Peyer's patch (tissue), 4 donors: ENCODE measurements at regions not wholly inside any gene's neighbourhood (a gene's known extent, or its start where the extent isn't known, plus 50 kb on each side); places are given as distances from the start of the nearest gene placed in this dataset.
A peak's percentile ranks its signal among the peaks of the same experiment; 100 is the strongest.
"Not testable (repeated sequence)": the region's sequence is repeated elsewhere in the genome, so short reads cannot be mapped to it uniquely, and the experiment has no call there.

ENCODE experiments used
- DNase-seq, 3 donors: peaks; one replicate each; pipeline ENCODE4 v3.0.0-alpha.2; 2017 to 2019
- H3K27ac ChIP-seq, 4 donors: fragments of 200-600 bp; sonication (generic); one replicate each; pipeline ENCODE4 v1.5.1; 2016 to 2019
- H3K27me3 ChIP-seq, 2 donors: fragments of 200-600 bp; sonication (generic); one replicate each; pipeline ENCODE4 v1.5.1; 2019
- H3K36me3 ChIP-seq, 3 donors: fragments of 200-600 bp; sonication (generic); one replicate each; pipeline ENCODE4 v1.5.1; 2016 to 2019
- H3K4me1 ChIP-seq, 4 donors: fragments of 200-600 bp; sonication (generic); one replicate each; pipeline ENCODE4 v1.5.1; 2016 to 2019
- H3K4me3 ChIP-seq, 4 donors: fragments of 200-600 bp; sonication (generic); 1 replicate in 3 of 4; 2 replicates in 1 of 4; pipeline ENCODE4 v1.5.1; 2016 to 2019; ENCODE audit warnings: mild to moderate bottlenecking in 1 of 4
- H3K9me3 ChIP-seq, 4 donors: fragments of 200-600 bp; sonication (generic); one replicate each; pipeline ENCODE4 v1.5.1; 2016 to 2019; ENCODE audit warnings: mild to moderate bottlenecking in 1 of 4
- CTCF ChIP-seq, 6 experiments: fragments of 450-650 bp in 4 of 6; fragments of 200-600 bp in 2 of 6; sonication (generic) in 1 of 6; IDR thresholded peaks; one replicate each; pipeline ENCODE4 v1.5.1; 2017 to 2019; ENCODE audit warnings: antibody characterized with exemption in 6 of 6, mild to moderate bottlenecking in 3 of 6, moderate library complexity in 1 of 6
- POLR2A ChIP-seq, 2 donors: fragments of 450-650 bp; IDR thresholded peaks; one replicate each; pipeline ENCODE4 v1.5.1; 2017; ENCODE audit warnings: antibody characterized with exemption in 2 of 2, mild to moderate bottlenecking in 2 of 2, moderate library complexity in 2 of 2

- no peaks in the 10 kb centered on the region for H3K27me3 ChIP-seq
- peak overlapping the region; percentile 63 to 87 (median 68) for H3K27ac ChIP-seq
- H3K9me3 ChIP-seq: no peaks in the 10 kb centered on the region
- H3K36me3 ChIP-seq: no peaks in the 10 kb centered on the region
- TF ChIP-seq CTCF (IDR thresholded peaks at IDR 0.05): no peak
- no peak for TF ChIP-seq POLR2A (IDR thresholded peaks at IDR 0.05)
- peaks cover 0 to 17% (median 9%) of the 10 kb centered on the region in 4 donors for H3K4me1 ChIP-seq
- peak; percentile 57 to 86 (median 84) for DNase-seq
- peak overlapping the region; percentile 10 to 44 (median 30) for H3K4me3 ChIP-seq
Observed at GRCh38 chr9:36470643-36471290, 70.7 kb upstream of the RNF38 start.

GRCh38 chr9:36463467-36463866, 63.4 kb upstream of the RNF38 start:
- no peaks in the 10 kb centered on the region for H3K36me3 ChIP-seq
- DNase-seq: no peak
- H3K27ac ChIP-seq: no peak overlapping the region
- no peak overlapping the region for H3K4me3 ChIP-seq
- H3K4me1 ChIP-seq: no peaks in the 10 kb centered on the region
- TF ChIP-seq CTCF (IDR thresholded peaks at IDR 0.05): no peak
- no peak for TF ChIP-seq POLR2A (IDR thresholded peaks at IDR 0.05)
- H3K27me3 ChIP-seq: no peaks in the 10 kb centered on the region
- no peaks in the 10 kb centered on the region for H3K9me3 ChIP-seq

GRCh38 chr9:36462245-36462644, 62.2 kb upstream of the RNF38 start:
- no peaks in the 10 kb centered on the region for H3K9me3 ChIP-seq
- H3K36me3 ChIP-seq: no peaks in the 10 kb centered on the region
- no peaks in the 10 kb centered on the region for H3K27me3 ChIP-seq
- no peak for DNase-seq
- no peak for TF ChIP-seq CTCF (IDR thresholded peaks at IDR 0.05)
- no peak for TF ChIP-seq POLR2A (IDR thresholded peaks at IDR 0.05)
- H3K4me1 ChIP-seq: peaks cover 0 to 2% (median 0%) of the 10 kb centered on the region in 4 donors
- no peak overlapping the region for H3K27ac ChIP-seq
- no peak overlapping the region for H3K4me3 ChIP-seq

- no peak for DNase-seq
- TF ChIP-seq POLR2A (IDR thresholded peaks at IDR 0.05) (no peak), CTCF (IDR thresholded peaks at IDR 0.05) (no peak)
- Histone ChIP-seq H3K27ac (no peak overlapping the region), H3K36me3 (no peaks in the 10 kb centered on the region), H3K9me3 (no peaks in the 10 kb centered on the region), H3K27me3 (no peaks in the 10 kb centered on the region), H3K4me3 (no peak overlapping the region), H3K4me1 (peaks cover 0 to 5% (median 0%) of the 10 kb centered on the region in 4 donors)
Observed at GRCh38 chr9:36461323-36461722, 61.3 kb upstream of the RNF38 start.

GRCh38 chr9:36458430-36458915, 58.4 kb upstream of the RNF38 start:
- not testable (repeated sequence) for H3K36me3 ChIP-seq, H3K4me1 ChIP-seq, H3K9me3 ChIP-seq, H3K27me3 ChIP-seq
- H3K4me3 ChIP-seq: peak overlapping the region in 1 of 4 donors; percentile 24
- peak overlapping the region in 2 of 4 donors; percentile 44 to 64 for H3K27ac ChIP-seq
- DNase-seq: peak in 2 of 3 donors; percentile 82 to 91

- Histone ChIP-seq H3K4me3 (peak overlapping the region in 1 of 4 donors; percentile 24), H3K27ac (peak overlapping the region in 2 of 4 donors; percentile 44 to 64), H3K27me3 (no peaks in the 10 kb centered on the region), H3K9me3 (no peaks in the 10 kb centered on the region), H3K36me3 (no peaks in the 10 kb centered on the region), H3K4me1 (peaks cover 0 to 5% (median 0%) of the 10 kb centered on the region in 4 donors)
- no peak for DNase-seq
- TF ChIP-seq CTCF (IDR thresholded peaks at IDR 0.05) (no peak), POLR2A (IDR thresholded peaks at IDR 0.05) (no peak)
Observed at GRCh38 chr9:36457836-36458429, 57.9 kb upstream of the RNF38 start.
